A673 (cell line): ENCODE measurements at regions not wholly inside any gene's neighbourhood (a gene's known extent, or its start where the extent isn't known, plus 50 kb on each side); places are given as distances from the start of the nearest gene placed in this dataset.
"Not testable (repeated sequence)": the region's sequence is repeated elsewhere in the genome, so short reads cannot be mapped to it uniquely, and the experiment has no call there.

ENCODE experiments used
- BruUV-seq: library from RNA; stranded (reverse); fragments of 400-500 nt; replicated peaks from 2 replicates; lab custom pipeline; 2021; lab: Mats Ljungman, UMichigan
- CTCF ChIA-PET: fragments of 300-600 bp; sonication (Branson Sonifier 250); formaldehyde crosslinking; loops from one replicate; lab custom pipeline; 2022; ENCODE audit warnings: antibody characterized with exemption; lab: Charles Lee
- POLR2A ChIA-PET: fragments of 300-600 bp; sonication (Branson Sonifier 250); formaldehyde crosslinking; loops from one replicate; lab custom pipeline; 2022; ENCODE audit warnings: antibody characterized with exemption; ENCODE audit not compliant: low non-redundant PET; lab: Charles Lee
- DNase-seq: peaks from one replicate; pipeline ENCODE4 v3.0.0-alpha.2; 2015; ENCODE audit warnings: low spot score
- H3K27ac ChIP-seq: fragments of 200-600 bp; sonication (generic); 2 replicates; pipeline ENCODE4 v1.5.1; 2016; ENCODE audit warnings: mixed run types, low read depth, mild to moderate bottlenecking, mixed read lengths, antibody characterized with exemption, low read length; ENCODE audit not compliant: poor library complexity, severe bottlenecking
- H3K27me3 ChIP-seq: fragments of 200-600 bp; sonication (generic); replicated peaks from 2 replicates; pipeline ENCODE4 v1.6.1; 2017; ENCODE audit warnings: mixed run types, low read depth, mild to moderate bottlenecking, mixed read lengths, antibody characterized with exemption, low read length; ENCODE audit not compliant: insufficient read depth, poor library complexity
- H3K36me3 ChIP-seq: fragments of 200-600 bp; sonication (generic); 2 replicates; pipeline ENCODE4 v1.6.1; 2016; ENCODE audit warnings: mixed run types, mild to moderate bottlenecking, mixed read lengths, antibody characterized with exemption, low read length; ENCODE audit not compliant: insufficient read depth, poor library complexity, severe bottlenecking
- H3K4me1 ChIP-seq: fragments of 200-600 bp; sonication (generic); 2 replicates; pipeline ENCODE4 v1.6.1; 2017; ENCODE audit warnings: mixed run types, mild to moderate bottlenecking, mixed read lengths, antibody characterized with exemption, low read length; ENCODE audit not compliant: insufficient read depth, poor library complexity, severe bottlenecking
- H3K4me3 ChIP-seq: fragments of 200-600 bp; sonication (generic); 2 replicates; pipeline ENCODE4 v1.5.1; 2016; ENCODE audit warnings: low read depth, mixed run types, mild to moderate bottlenecking, mixed read lengths, low read length; ENCODE audit not compliant: poor library complexity, severe bottlenecking
- H3K9me3 ChIP-seq: fragments of 200-600 bp; sonication (generic); 2 replicates; pipeline ENCODE4 v1.6.1; 2016; ENCODE audit warnings: mixed run types, low read depth, mild to moderate bottlenecking, mixed read lengths, antibody characterized with exemption, low read length; ENCODE audit not compliant: poor library complexity, severe bottlenecking
- EZH2 ChIP-seq: fragments of 200-600 bp; sonication (generic); IDR thresholded peaks from 2 replicates; pipeline ENCODE4 v1.6.1; 2017; ENCODE audit warnings: borderline replicate concordance, low read depth, mild to moderate bottlenecking, mixed read lengths, antibody characterized with exemption, low read length; ENCODE audit not compliant: poor library complexity, severe bottlenecking
- intact Hi-C: fragments of 100-400 bp; cut with micrococcal nuclease; formaldehyde crosslinking; loops from one replicate; pipeline ENCODE4 v1.10.0; 2022; ENCODE audit not compliant: unreplicated experiment
- TF ChIP-seq, protein P1 (sequence below): fragments of 300-800, 200-600 bp; sonication (generic); conservative IDR thresholded peaks from 2 replicates; pipeline ENCODE4 v1.5.1; 2017; ENCODE audit warnings: low read depth, mild to moderate bottlenecking, antibody characterized with exemption, low read length, moderate library complexity, mixed read lengths

DNA sequence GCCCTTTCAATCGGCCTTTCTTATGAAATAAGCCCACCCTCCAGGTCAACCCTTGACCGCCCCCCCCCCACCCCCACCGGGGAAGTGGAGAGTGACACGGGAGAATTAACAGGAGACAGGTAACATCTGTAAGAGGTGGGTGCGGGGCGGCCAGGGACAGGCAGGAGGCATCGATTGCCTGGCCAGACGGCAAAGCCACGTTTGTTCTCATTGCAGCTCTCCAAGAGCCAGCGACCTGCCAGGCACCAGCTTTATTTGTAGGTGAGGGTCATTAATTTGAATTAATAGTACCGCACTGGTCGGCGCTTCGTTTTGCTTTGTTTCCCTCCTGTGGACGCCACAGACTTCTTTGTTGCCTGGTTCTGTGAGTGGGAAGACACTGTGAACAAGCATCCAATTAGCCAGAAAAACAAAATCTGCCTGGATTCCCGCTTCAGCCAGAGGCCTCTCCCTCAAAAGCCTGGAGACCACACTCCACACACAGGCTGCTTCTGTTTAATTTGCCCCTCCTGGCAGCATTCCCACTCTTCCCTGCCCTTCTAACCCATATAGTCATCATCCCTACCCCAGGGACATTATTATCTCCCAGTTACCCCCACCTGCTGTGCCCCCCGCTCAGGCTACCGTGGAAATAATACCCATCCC lies 104.5 kb upstream of the OPCML start:
- Histone ChIP-seq H3K4me1 (no peaks in the 10 kb centered on the region), H3K4me3 (no peak overlapping the region), H3K27me3 (peaks cover 3% of the 10 kb centered on the region), H3K9me3 (peaks cover 4% of the 10 kb centered on the region), H3K27ac (no peak overlapping the region), H3K36me3 (no peaks in the 10 kb centered on the region)
- ChIA-PET POLR2A (no interaction called here), CTCF (no interaction called here)
- TF ChIP-seq, protein P1, sequence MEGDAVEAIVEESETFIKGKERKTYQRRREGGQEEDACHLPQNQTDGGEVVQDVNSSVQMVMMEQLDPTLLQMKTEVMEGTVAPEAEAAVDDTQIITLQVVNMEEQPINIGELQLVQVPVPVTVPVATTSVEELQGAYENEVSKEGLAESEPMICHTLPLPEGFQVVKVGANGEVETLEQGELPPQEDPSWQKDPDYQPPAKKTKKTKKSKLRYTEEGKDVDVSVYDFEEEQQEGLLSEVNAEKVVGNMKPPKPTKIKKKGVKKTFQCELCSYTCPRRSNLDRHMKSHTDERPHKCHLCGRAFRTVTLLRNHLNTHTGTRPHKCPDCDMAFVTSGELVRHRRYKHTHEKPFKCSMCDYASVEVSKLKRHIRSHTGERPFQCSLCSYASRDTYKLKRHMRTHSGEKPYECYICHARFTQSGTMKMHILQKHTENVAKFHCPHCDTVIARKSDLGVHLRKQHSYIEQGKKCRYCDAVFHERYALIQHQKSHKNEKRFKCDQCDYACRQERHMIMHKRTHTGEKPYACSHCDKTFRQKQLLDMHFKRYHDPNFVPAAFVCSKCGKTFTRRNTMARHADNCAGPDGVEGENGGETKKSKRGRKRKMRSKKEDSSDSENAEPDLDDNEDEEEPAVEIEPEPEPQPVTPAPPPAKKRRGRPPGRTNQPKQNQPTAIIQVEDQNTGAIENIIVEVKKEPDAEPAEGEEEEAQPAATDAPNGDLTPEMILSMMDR: no peak
- TF ChIP-seq EZH2: no peak
- intact Hi-C loops: no loop called here
- BruUV-seq: no TSS peak
- DNase-seq: no peak

DNA sequence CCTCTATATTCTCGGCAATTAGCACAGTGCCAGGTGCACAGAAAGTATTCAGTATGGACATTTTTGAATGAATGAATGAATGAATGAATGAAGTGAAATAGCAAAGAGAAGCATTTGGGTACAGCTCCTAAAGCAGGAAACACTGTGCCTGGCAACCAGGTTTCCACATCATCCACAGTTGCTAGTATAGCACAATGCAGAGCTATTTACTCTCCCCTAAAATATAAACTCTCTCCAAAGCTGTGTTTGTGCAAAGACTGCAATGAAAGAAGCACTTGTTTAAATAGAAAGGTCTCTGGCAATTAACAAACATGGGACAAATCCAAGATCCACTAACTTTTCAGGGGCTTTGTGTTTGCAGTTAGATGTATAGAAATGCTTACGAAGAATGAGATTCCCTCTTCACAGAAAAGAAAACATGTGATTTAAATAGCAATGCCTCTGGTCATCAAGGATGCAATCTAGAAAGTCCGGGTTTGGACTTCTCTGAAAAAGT lies 103.0 kb upstream of the OPCML start:
- no TSS peak for BruUV-seq
- H3K4me1 ChIP-seq: no peaks in the 10 kb centered on the region
- peaks cover 3% of the 10 kb centered on the region for H3K27me3 ChIP-seq
- TF ChIP-seq, protein P1: no peak
- no peak for TF ChIP-seq EZH2
- ChIA-PET POLR2A (no interaction called here), CTCF (no interaction called here)
- no peak overlapping the region for H3K4me3 ChIP-seq
- intact Hi-C loops: no loop called here
- H3K27ac ChIP-seq: no peak overlapping the region
- H3K9me3 ChIP-seq: peaks cover 4% of the 10 kb centered on the region
- no peak for DNase-seq
- no peaks in the 10 kb centered on the region for H3K36me3 ChIP-seq

DNA sequence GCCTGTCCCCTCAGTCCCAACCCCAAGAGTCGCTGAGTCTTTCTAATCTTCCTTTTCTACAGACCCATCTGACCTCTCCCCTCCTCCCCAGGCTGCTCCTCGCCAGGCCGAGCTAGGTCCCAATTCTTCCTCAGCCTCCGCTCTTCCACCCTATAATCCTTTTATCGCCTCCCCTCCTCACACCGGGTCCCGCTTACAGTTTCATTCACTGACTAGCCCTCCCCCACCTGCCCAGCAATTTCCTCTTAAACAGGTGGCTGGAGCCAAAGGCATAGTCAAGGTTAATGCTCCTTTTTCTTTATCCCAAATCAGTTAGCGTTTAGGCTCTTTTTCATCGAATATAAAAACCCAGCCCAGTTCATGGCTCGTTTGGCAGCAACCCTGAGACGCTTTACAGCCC lies 96.1 kb upstream of the OPCML start:
- H3K9me3 ChIP-seq, BruUV-seq, H3K27ac ChIP-seq, H3K36me3 ChIP-seq, H3K27me3 ChIP-seq, intact Hi-C loops, H3K4me3 ChIP-seq, POLR2A ChIA-PET, CTCF ChIA-PET, DNase-seq, H3K4me1 ChIP-seq: not testable (repeated sequence)

DNA sequence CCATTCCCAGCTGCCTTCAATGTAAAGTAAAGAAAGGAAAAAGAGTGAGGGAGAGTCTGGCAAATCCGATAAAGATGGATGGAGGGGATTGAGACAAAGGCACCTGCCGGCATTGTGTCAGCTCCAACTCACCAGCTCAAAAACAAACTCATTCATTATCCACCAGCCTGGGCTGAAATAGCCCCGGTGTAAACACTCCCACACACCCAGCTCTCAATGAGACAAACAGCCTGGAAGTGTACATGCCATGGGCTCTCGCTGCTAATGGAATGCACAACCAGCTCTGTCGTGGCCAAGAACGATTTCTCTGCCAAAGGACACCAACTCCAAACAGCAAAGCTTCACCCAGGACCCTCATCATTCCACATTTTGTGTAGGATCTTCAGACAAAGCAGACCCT lies 89.3 kb upstream of the OPCML start:
- CTCF ChIA-PET: no interaction called here
- no peaks in the 10 kb centered on the region for H3K4me1 ChIP-seq
- BruUV-seq: no TSS peak

More for the DNA sequence above, 89.3 kb upstream of the OPCML start:
- TF ChIP-seq, protein P1: no peak
- TF ChIP-seq EZH2: no peak
- Histone ChIP-seq H3K9me3 (peaks cover 6% of the 10 kb centered on the region), H3K4me3 (no peak overlapping the region), H3K27ac (no peak overlapping the region), H3K27me3 (no peaks in the 10 kb centered on the region), H3K36me3 (no peaks in the 10 kb centered on the region)
- DNase-seq: no peak
- POLR2A ChIA-PET: no interaction called here
- intact Hi-C loops: no loop called here
